Glutamatergic neuron (in vitro differentiated cells): ENCODE measurements at regions not wholly inside any gene's neighbourhood (a gene's known extent, or its start where the extent isn't known, plus 50 kb on each side); places are given as distances from the start of the nearest gene placed in this dataset.
"Not testable (repeated sequence)": the region's sequence is repeated elsewhere in the genome, so short reads cannot be mapped to it uniquely, and the experiment has no call there.

Experiments
- DNase-seq: peaks from one replicate; pipeline ENCODE4 v3.0.0; 2022
- H3K27ac Mint-ChIP-seq: one replicate; pipeline ENCODE4 v1.8.0; 2020; ENCODE audit warnings: mild to moderate bottlenecking, mixed read lengths, inconsistent platforms; ENCODE audit not compliant: unreplicated experiment
- H3K27me3 Mint-ChIP-seq: one replicate; pipeline ENCODE4 v1.8.0; 2020; ENCODE audit warnings: mild to moderate bottlenecking, moderate library complexity, mixed read lengths, inconsistent platforms; ENCODE audit not compliant: unreplicated experiment
- H3K36me3 Mint-ChIP-seq: one replicate; pipeline ENCODE4 v1.8.0; 2020; ENCODE audit warnings: mild to moderate bottlenecking, mixed read lengths, inconsistent platforms; ENCODE audit not compliant: unreplicated experiment
- H3K4me1 Mint-ChIP-seq: one replicate; pipeline ENCODE4 v1.8.0; 2020; ENCODE audit warnings: mild to moderate bottlenecking, low read depth, mixed read lengths, inconsistent platforms; ENCODE audit not compliant: unreplicated experiment
- H3K4me3 Mint-ChIP-seq: one replicate; pipeline ENCODE4 v1.8.0; 2020; ENCODE audit warnings: mild to moderate bottlenecking, mixed read lengths, inconsistent platforms; ENCODE audit not compliant: unreplicated experiment
- H3K9me3 Mint-ChIP-seq: one replicate; pipeline ENCODE4 v1.8.0; 2020; ENCODE audit warnings: mild to moderate bottlenecking, moderate library complexity, mixed read lengths, inconsistent platforms; ENCODE audit not compliant: unreplicated experiment
- CTCF ChIP-seq: fragments of 200-600 bp; sonication (generic); IDR thresholded peaks from one replicate; pipeline ENCODE4 v1.5.0; 2021; ENCODE audit not compliant: partially characterized antibody, unreplicated experiment

- H3K4me1 Mint-ChIP-seq = peaks cover 11% of the 10 kb centered on the region
- H3K9me3 Mint-ChIP-seq = no peaks in the 10 kb centered on the region
- DNase-seq = no peak
- no peaks in the 10 kb centered on the region for H3K27me3 Mint-ChIP-seq
- TF ChIP-seq CTCF = no peak
- H3K27ac Mint-ChIP-seq = no peak overlapping the region
- no peak overlapping the region for H3K4me3 Mint-ChIP-seq
- H3K36me3 Mint-ChIP-seq = no peaks in the 10 kb centered on the region
Observed at GRCh38 chr3:186444974-186445373, 82.9 kb upstream of the DGKG start.

- TF ChIP-seq CTCF = no peak
- Mint-ChIP-seq H3K9me3 (no peaks in the 10 kb centered on the region), H3K4me3 (no peak overlapping the region), H3K27me3 (no peaks in the 10 kb centered on the region), H3K36me3 (no peaks in the 10 kb centered on the region), H3K4me1 (peaks cover 14% of the 10 kb centered on the region), H3K27ac (no peak overlapping the region)
- no peak for DNase-seq
Observed at GRCh38 chr3:186444288-186444687, 82.3 kb upstream of the DGKG start.

- H3K4me1 Mint-ChIP-seq = peaks cover 14% of the 10 kb centered on the region
- not testable (repeated sequence) for DNase-seq, H3K9me3 Mint-ChIP-seq, H3K4me3 Mint-ChIP-seq, H3K36me3 Mint-ChIP-seq, H3K27me3 Mint-ChIP-seq, H3K27ac Mint-ChIP-seq
Observed at GRCh38 chr3:186442979-186443378, 80.9 kb upstream of the DGKG start.

- no peak for TF ChIP-seq CTCF
Observed at GRCh38 chr3:186442162-186442561, 80.1 kb upstream of the DGKG start.

GRCh38 chr3:186440891-186441290 is 78.9 kb upstream of the DGKG start:
- peak overlapping the region; percentile 87 for H3K27ac Mint-ChIP-seq
- no peaks in the 10 kb centered on the region for H3K27me3 Mint-ChIP-seq
- peaks cover 3% of the 10 kb centered on the region for H3K36me3 Mint-ChIP-seq
- peak overlapping the region; percentile 17 for H3K4me3 Mint-ChIP-seq
- TF ChIP-seq CTCF = no peak
- H3K9me3 Mint-ChIP-seq = peaks cover 3% of the 10 kb centered on the region
- peak; percentile 25 for DNase-seq
- H3K4me1 Mint-ChIP-seq = peaks cover 14% of the 10 kb centered on the region

More at GRCh38 chr3:186442162-186442561, 80.1 kb upstream of the DGKG start:
- Mint-ChIP-seq H3K4me1 (peaks cover 14% of the 10 kb centered on the region), H3K4me3 (no peak overlapping the region), H3K36me3 (no peaks in the 10 kb centered on the region), H3K27ac (peak overlapping the region; percentile 15), H3K27me3 (no peaks in the 10 kb centered on the region), H3K9me3 (no peaks in the 10 kb centered on the region)
- no peak for DNase-seq

- Mint-ChIP-seq H3K4me1 (peaks cover 14% of the 10 kb centered on the region), H3K4me3 (no peak overlapping the region), H3K27me3 (no peaks in the 10 kb centered on the region), H3K36me3 (peaks cover 3% of the 10 kb centered on the region), H3K9me3 (peaks cover 3% of the 10 kb centered on the region), H3K27ac (no peak overlapping the region)
- DNase-seq = no peak
- no peak for TF ChIP-seq CTCF
Observed at GRCh38 chr3:186439725-186440124, 77.7 kb upstream of the DGKG start.

GRCh38 chr3:186435332-186435731 is 73.3 kb upstream of the DGKG start:
- H3K27me3 Mint-ChIP-seq, H3K36me3 Mint-ChIP-seq, H3K4me1 Mint-ChIP-seq, H3K9me3 Mint-ChIP-seq, H3K4me3 Mint-ChIP-seq, H3K27ac Mint-ChIP-seq, DNase-seq: not testable (repeated sequence)
